ENCODE measurements at regions not wholly inside any gene's neighbourhood (a gene's known extent, or its start where the extent isn't known, plus 50 kb on each side); places are given as distances from the start of the nearest gene placed in this dataset.

GRCh38 chr16:87198328-87198832 lies 118.8 kb downstream of the C16orf95 start:
- TF ChIP-seq BRCA1 (IDR thresholded peaks at IDR 0.05; ENCODE audit: low read depth, low read length) (no peak), CTCF (IDR thresholded peaks at IDR 0.05 in 2 of 3, conservative IDR thresholded peaks at IDR 0.05 in 1 of 3; ENCODE audit: control insufficient read depth in 2 of 3, extremely low read depth in 1 of 3, insufficient read depth in 1 of 3, low read depth in 3 of 3, low read length in 3 of 3) (no peak)
